K562 (cell line): ENCODE measurements at regions not wholly inside any gene's neighbourhood (a gene's known extent, or its start where the extent isn't known, plus 50 kb on each side); places are given as distances from the start of the nearest gene placed in this dataset.

Experiments used
- CTCF ChIP-seq, 3 experiments: IDR thresholded peaks in 2 of 3; conservative IDR thresholded peaks in 1 of 3; 2 replicates each; pipeline ENCODE4 v1.5.1; 2011 to 2012; ENCODE audit warnings: low read length in 3 of 3, mild to moderate bottlenecking in 3 of 3, control low read depth in 2 of 3, improper control_type of control experiment in 1 of 3, inconsistent platforms in 1 of 3, low read depth in 1 of 3, mixed read lengths in 1 of 3, moderate library complexity in 1 of 3; ENCODE audit not compliant: insufficient read depth in 2 of 3
- ERF ChIP-seq: fragments of 450-650 bp; formaldehyde crosslinking; IDR thresholded peaks from 2 replicates; pipeline ENCODE4 v1.4.0; 2020; ENCODE audit warnings: mild to moderate bottlenecking, mixed read lengths
- GTF3C2 ChIP-seq: IDR thresholded peaks from 3 replicates; pipeline ENCODE4 v1.6.1; 2011; ENCODE audit warnings: borderline replicate concordance, mild to moderate bottlenecking, moderate library complexity; ENCODE audit not compliant: insufficient read length; ENCODE audit errors: extremely low read depth
- HDAC1 ChIP-seq, 2 experiments: fragments of 450-650 bp; IDR thresholded peaks; 2 replicates each; pipeline ENCODE4 v1.6.1; 2016 to 2017; ENCODE audit warnings: inconsistent platforms in 1 of 2, mild to moderate bottlenecking in 1 of 2, moderate library complexity in 1 of 2
- JUND ChIP-seq, 2 experiments: IDR thresholded peaks; 2 replicates in 1 of 2; 3 replicates in 1 of 2; pipeline ENCODE4 v1.6.1; 2011; ENCODE audit warnings: borderline replicate concordance in 2 of 2, low read depth in 2 of 2, low read length in 2 of 2, improper control_type of control experiment in 1 of 2, missing biosample characterization in 1 of 2, missing genetic modification characterization in 1 of 2, missing genetic modification reagents in 1 of 2
- PKNOX1 ChIP-seq: fragments of 450-650 bp; IDR thresholded peaks from 2 replicates; pipeline ENCODE4 v1.6.1; 2016
- POLR2A ChIP-seq: fragments of 450-650 bp; conservative IDR thresholded peaks from 2 replicates; pipeline ENCODE4 v1.6.1; 2016
- SAP30 ChIP-seq: fragments of 200-600 bp; sonication (generic); IDR thresholded peaks from 2 replicates; pipeline ENCODE4 v1.6.1; 2012; ENCODE audit warnings: borderline replicate concordance, low read depth, mild to moderate bottlenecking, moderate library complexity, low read length, control low read depth, inconsistent platforms; ENCODE audit not compliant: insufficient read depth, poor library complexity, severe bottlenecking
- TAF1 ChIP-seq: IDR thresholded peaks from 2 replicates; pipeline ENCODE4 v1.6.1; 2011; ENCODE audit warnings: mild to moderate bottlenecking, low read length, moderate library complexity; ENCODE audit not compliant: insufficient read depth, control insufficient read depth, severe bottlenecking; ENCODE audit errors: extremely low read depth
- TBP ChIP-seq: optimal IDR thresholded peaks from 2 replicates; pipeline ENCODE3; 2011; ENCODE audit warnings: low read depth, low read length, improper control_type of control experiment
- ZNF274 ChIP-seq: IDR thresholded peaks from 2 replicates; pipeline ENCODE4 v1.6.1; 2011; ENCODE audit warnings: low read depth, mild to moderate bottlenecking, low read length, moderate library complexity, borderline replicate concordance
- ZNF3 ChIP-seq: fragments of 250-450 bp; sonication (Bioruptor Pico); IDR thresholded peaks from 2 replicates; pipeline ENCODE4 v1.5.0; 2021; ENCODE audit warnings: mild to moderate bottlenecking, moderate library complexity
- ZNF384 ChIP-seq: IDR thresholded peaks from 2 replicates; pipeline ENCODE4 v1.6.1; 2012; ENCODE audit warnings: low read depth, low read length, improper control_type of control experiment
- ZSCAN29 ChIP-seq: fragments of 450-650 bp; IDR thresholded peaks from 2 replicates; pipeline ENCODE4 v1.6.1; 2017

- no peak for TF ChIP-seq ZNF274
- TF ChIP-seq CTCF (IDR thresholded peaks at IDR 0.05 in 2 of 3, conservative IDR thresholded peaks at IDR 0.05 in 1 of 3; ENCODE audit: insufficient read depth in 2 of 3, low read depth in 1 of 3, low read length in 3 of 3), result no peak
- no peak for TF ChIP-seq JUND (IDR thresholded peaks at IDR 0.05; ENCODE audit: borderline replicate concordance, low read depth, low read length)
- TF ChIP-seq JUND (tag; IDR thresholded peaks at IDR 0.05; ENCODE audit: borderline replicate concordance, low read depth, low read length), result no peak
- no peak for TF ChIP-seq ZNF3 (CRISPR knock-in tag)
- no peak for TF ChIP-seq POLR2A
- TF ChIP-seq SAP30, result no peak
- TF ChIP-seq ZNF384, result no peak
- TF ChIP-seq ZSCAN29, result no peak
- no peak for TF ChIP-seq ERF (CRISPR knock-in tag)
- TF ChIP-seq GTF3C2, result no peak
- no peak for TF ChIP-seq TAF1
- no peak for TF ChIP-seq TBP
- TF ChIP-seq PKNOX1, result no peak
- TF ChIP-seq HDAC1 (IDR thresholded peaks at IDR 0.05), result no peak
Measured at GRCh38 chr5:147045290-147045689, 166.7 kb upstream of the PPP2R2B start.
